ENCODE measurements at regions not wholly inside any gene's neighbourhood (a gene's known extent, or its start where the extent isn't known, plus 50 kb on each side); places are given as distances from the start of the nearest gene placed in this dataset.

DNA sequence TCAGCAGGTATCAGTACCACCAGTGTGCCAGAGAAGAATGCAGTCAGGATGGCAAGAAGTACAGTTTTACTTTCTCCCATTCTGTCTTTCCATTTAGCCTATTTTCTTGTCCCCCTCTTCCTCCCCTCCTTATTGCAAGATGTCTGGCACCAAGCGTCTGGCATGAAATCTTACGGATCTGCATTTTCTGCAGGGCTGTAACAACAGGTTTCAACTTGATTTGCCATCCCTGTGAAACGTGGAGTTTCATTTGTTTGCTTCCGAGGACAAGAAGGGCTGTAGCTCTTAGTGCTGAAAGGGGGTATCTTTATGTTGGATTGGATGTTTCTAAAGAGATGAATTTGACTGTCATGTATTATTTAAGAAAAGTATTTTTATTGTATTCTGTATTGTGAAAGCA is 1110.6 kb downstream of the BCL11B start:
- no peak for TF ChIP-seq EZH2phosphoT487 (IDR thresholded peaks at IDR 0.05; ENCODE audit: insufficient read depth, low read depth)
- no peak for TF ChIP-seq EZH2 (IDR thresholded peaks at IDR 0.05; ENCODE audit: insufficient read depth, poor library complexity, severe bottlenecking)

Measured in GM23248 (cell line).